ENCODE measurements at regions not wholly inside any gene's neighbourhood (a gene's known extent, or its start where the extent isn't known, plus 50 kb on each side); places are given as distances from the start of the nearest gene placed in this dataset.

DNA sequence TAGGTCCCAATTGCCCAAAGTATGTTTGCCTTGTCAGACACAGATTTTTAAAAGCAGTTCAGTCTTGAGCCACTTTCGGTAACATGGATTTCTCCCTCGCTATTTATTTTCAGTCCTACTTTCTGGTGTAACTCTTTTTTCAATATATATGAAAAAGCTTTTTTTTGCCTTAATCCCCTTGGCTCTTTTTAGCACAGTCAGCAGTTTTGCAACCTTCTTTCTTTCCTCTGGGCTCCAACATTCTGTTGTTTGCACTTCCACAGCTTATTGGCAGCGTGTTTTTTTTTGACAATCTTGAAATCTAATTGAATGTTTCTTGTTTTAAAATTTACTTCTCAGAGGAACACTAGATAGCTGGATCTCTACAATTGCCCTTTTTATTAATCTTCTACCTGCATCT is 429.3 kb upstream of the NBEA start:
- intact Hi-C loops (cut with DNase I; ENCODE audit: low total_unique reads) = no loop called here
- no peaks in the 10 kb centered on the region for H3K27me3 ChIP-seq (replicated peaks in 1 of 7)
- H3K4me3 ChIP-seq = no peak overlapping the region
- DNase-seq = no peak
- 82 to 88% (median 84%) methylated on average over 3 of the region's 3 CpGs for WGBS, 5 donors
- TF ChIP-seq, protein P1, sequence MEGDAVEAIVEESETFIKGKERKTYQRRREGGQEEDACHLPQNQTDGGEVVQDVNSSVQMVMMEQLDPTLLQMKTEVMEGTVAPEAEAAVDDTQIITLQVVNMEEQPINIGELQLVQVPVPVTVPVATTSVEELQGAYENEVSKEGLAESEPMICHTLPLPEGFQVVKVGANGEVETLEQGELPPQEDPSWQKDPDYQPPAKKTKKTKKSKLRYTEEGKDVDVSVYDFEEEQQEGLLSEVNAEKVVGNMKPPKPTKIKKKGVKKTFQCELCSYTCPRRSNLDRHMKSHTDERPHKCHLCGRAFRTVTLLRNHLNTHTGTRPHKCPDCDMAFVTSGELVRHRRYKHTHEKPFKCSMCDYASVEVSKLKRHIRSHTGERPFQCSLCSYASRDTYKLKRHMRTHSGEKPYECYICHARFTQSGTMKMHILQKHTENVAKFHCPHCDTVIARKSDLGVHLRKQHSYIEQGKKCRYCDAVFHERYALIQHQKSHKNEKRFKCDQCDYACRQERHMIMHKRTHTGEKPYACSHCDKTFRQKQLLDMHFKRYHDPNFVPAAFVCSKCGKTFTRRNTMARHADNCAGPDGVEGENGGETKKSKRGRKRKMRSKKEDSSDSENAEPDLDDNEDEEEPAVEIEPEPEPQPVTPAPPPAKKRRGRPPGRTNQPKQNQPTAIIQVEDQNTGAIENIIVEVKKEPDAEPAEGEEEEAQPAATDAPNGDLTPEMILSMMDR (IDR thresholded peaks at IDR 0.05 in 8 of 11, conservative IDR thresholded peaks at IDR 0.05 in 3 of 11) = no peak
- no peak for TF ChIP-seq POLR2AphosphoS5 (IDR thresholded peaks at IDR 0.05)
- TF ChIP-seq POLR2A (IDR thresholded peaks at IDR 0.05) = no peak
- H3K27ac ChIP-seq = no peak overlapping the region
- no peaks in the 10 kb centered on the region for H3K36me3 ChIP-seq
- H3K4me1 ChIP-seq = no peaks in the 10 kb centered on the region
- peaks cover 0 to 20% (median 0%) of the 10 kb centered on the region in 8 donors for H3K9me3 ChIP-seq

DNA sequence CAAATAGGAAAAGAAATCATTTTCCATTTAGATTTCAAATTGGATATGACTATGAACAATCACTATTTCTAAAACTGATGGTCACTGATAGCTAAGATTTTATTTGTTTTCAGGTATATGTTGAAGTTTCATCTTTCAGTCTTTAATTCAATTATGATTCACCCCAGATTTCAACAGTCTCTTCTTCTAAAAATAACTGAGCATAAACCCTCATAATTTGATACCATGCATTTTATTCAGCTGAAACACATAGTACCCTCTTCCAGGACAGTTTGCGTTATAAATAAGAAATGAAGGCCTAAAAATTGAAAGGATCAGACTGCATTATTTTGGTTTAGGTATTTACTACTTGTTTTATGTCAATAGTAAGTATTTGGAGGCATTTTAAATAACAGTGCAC is 428.5 kb upstream of the NBEA start:
- no peak for TF ChIP-seq POLR2AphosphoS5 (IDR thresholded peaks at IDR 0.05)
- TF ChIP-seq, protein P1 (IDR thresholded peaks at IDR 0.05 in 8 of 11, conservative IDR thresholded peaks at IDR 0.05 in 3 of 11) = no peak
- Histone ChIP-seq H3K27ac (no peak overlapping the region), H3K36me3 (no peaks in the 10 kb centered on the region), H3K9me3 (peaks cover 0 to 18% (median 0%) of the 10 kb centered on the region in 8 donors), H3K4me1 (no peaks in the 10 kb centered on the region), H3K4me3 (no peak overlapping the region), H3K27me3 (replicated peaks in 1 of 7) (no peaks in the 10 kb centered on the region)
- no peak for DNase-seq
- WGBS, 5 donors = 85 to 92% (median 91%) methylated on average over 1 of the region's 1 CpG
- intact Hi-C loops (cut with DNase I; ENCODE audit: low total_unique reads) = no loop called here

DNA sequence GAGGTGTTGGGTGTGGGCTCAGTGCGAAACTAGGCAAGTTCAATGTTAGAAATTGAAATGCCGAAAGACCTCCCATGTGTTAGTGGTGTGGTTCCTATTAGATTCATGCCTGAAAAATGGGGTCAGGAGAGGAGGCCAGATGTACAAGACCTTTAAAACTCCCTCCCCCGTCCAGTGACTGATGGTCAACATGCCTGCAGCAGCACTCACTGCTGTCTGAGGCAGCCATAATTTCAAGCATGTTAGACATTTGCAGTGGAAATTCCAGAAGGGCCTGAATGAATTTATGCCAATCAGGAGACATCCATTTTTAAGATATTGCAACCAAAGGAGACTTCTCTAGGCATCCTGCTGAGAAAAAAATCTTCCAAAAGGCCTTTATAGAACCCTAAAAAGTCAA is 426.9 kb upstream of the NBEA start:
- 88 to 93% (median 90%) methylated on average over 3 of the region's 3 CpGs for WGBS, 5 donors
- no peaks in the 10 kb centered on the region for H3K27me3 ChIP-seq (replicated peaks in 1 of 7)
- no peaks in the 10 kb centered on the region for H3K36me3 ChIP-seq
- TF ChIP-seq POLR2AphosphoS5 (IDR thresholded peaks at IDR 0.05) (no peak), POLR2A (IDR thresholded peaks at IDR 0.05) (no peak)
- TF ChIP-seq, protein P1 (IDR thresholded peaks at IDR 0.05 in 8 of 11, conservative IDR thresholded peaks at IDR 0.05 in 3 of 11) = no peak
- no peak for DNase-seq
- H3K27ac ChIP-seq = no peak overlapping the region
- intact Hi-C loops (cut with DNase I; ENCODE audit: low total_unique reads) = no loop called here
- H3K9me3 ChIP-seq = peaks cover 0 to 16% (median 0%) of the 10 kb centered on the region in 8 donors
- H3K4me1 ChIP-seq = no peaks in the 10 kb centered on the region
- no peak overlapping the region for H3K4me3 ChIP-seq

DNA sequence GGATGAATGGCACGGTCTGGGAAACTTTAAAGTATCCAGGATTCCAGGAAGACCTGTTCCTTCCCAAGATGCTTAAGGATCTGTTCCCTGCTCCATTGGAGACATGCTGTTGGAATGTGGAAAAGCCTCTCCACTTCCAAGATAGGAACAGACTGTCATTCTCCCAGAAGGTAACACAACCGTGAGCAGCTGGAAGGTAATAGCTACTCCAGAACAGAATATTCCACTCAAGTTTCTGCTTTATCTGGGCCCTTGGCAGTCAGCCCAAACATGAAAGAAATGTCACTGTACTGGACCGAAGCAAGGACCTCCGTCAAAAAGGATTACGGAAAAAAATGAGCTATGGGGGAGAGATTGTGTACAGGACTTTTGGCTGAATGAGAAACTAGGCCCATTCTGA is 420.9 kb upstream of the NBEA start:
- Histone ChIP-seq H3K4me1 (no peaks in the 10 kb centered on the region), H3K27me3 (replicated peaks in 1 of 7) (no peaks in the 10 kb centered on the region), H3K36me3 (no peaks in the 10 kb centered on the region), H3K9me3 (no peaks in the 10 kb centered on the region), H3K4me3 (no peak overlapping the region), H3K27ac (no peak overlapping the region)
- WGBS, 5 donors = 84 to 92% (median 90%) methylated on average over 5 of the region's 5 CpGs
- intact Hi-C loops (cut with DNase I; ENCODE audit: low total_unique reads) = no loop called here
- TF ChIP-seq POLR2AphosphoS5 (IDR thresholded peaks at IDR 0.05) (no peak), POLR2A (IDR thresholded peaks at IDR 0.05) (no peak)
- TF ChIP-seq, protein P1 (IDR thresholded peaks at IDR 0.05 in 8 of 11, conservative IDR thresholded peaks at IDR 0.05 in 3 of 11) = no peak
- DNase-seq = no peak

Measured in spleen (tissue), 11 donors.